ENCODE measurements at regions not wholly inside any gene's neighbourhood (a gene's known extent, or its start where the extent isn't known, plus 50 kb on each side); places are given as distances from the start of the nearest gene placed in this dataset.

DNA sequence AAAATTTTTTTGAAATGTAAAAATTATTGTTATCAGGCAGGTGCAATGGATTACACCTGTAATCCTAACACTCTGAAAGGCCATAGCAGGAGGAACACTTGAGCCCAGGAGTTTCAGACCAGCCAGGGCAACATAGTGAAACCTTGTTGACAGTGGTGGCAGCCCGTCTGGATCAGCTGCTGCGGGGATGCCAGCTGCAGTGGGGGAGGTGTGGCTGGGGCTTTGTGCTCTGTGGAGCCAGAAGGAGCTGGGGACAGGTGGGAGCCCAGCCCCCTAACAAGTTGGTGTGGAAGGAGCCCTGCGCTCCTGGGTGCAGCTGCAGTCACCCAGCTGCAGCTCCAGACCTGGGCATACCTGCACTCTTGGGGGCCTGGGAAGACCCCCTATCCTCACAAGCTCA, 182.4 kb upstream of the MC4R start:
- no peak for DNase-seq (ENCODE audit: low read depth, low spot score)

DNA sequence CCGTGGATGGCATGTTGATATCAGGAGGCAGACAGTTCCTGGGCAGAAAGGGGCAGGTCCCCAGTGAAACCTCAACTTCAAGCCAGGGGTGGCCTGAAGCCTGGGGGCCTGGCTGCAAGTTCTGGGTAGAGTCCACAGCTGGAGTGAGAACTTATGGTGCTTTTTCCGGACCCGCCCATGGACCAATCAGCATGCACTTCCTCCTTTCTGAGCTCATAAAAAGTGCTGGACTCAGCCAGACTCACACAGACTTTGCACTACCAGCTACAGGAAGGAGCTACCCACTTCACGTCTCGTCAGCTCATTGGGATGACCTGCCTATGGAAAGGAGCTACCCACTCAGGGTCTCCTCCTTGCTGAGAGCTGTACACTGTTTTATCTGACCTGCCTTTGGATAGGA, 183.1 kb upstream of the MC4R start:
- DNase-seq (ENCODE audit: low read depth, low spot score): no peak

DNA sequence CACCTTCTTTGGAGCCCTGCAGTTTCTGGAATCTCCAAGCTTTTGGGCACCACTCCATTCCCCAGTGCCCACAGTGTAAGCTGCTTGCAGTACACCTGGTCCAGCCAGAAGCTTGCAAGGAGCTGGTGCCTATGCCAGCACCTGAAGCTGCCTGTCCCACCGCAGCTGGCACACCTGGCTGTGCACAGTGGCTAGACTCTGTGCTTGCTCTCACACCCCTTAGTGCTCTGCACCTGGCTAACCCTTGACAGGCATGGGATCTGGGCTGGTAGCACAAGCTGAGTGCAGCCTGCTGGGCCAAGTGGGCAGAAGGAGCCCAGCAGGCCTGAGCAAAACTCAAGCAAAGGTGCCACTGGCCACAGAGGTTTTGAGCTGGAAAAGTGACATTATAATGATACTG, 183.8 kb upstream of the MC4R start:
- DNase-seq (ENCODE audit: low read depth, low spot score): no peak

DNA sequence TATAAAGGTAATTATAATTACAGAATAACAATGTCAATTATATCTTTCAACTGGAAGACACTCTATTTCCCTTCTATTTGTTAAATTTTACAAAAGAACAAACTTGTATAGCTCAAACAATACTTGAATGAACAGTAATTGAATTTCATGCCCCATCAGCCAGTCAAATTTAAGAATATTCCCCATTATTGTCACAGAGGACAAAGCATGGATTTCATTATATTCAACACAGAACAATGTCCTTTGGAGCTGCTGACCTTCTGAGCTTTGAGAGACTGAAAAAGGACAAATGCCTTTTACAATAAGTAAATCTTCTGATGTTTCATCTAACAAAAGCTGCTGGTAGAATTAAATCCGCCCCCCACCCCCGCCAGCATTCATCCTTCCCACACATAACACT, 187.5 kb upstream of the MC4R start:
- DNase-seq (ENCODE audit: low read depth, low spot score): no peak

DNA sequence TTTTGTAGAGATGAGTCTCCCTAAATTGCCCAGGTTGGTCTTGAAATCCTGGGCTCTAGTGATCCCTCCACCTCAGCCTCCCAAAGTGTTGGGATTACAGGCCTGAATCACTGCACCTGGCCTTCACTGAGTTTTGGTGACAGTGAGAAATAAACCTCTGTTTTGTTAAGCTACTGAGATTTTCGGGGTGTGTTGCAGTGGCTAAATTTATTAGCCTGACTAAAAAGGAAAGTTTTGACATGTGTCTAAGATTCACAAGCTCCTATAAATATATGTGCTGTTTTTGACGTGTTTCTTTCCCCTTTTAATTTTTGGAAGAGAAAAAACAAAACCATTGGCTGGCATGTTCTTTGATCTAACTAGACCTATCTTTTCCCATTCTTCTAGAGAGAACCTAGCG, 190.5 kb upstream of the MC4R start:
- no peak for DNase-seq (ENCODE audit: low read depth, low spot score)

DNA sequence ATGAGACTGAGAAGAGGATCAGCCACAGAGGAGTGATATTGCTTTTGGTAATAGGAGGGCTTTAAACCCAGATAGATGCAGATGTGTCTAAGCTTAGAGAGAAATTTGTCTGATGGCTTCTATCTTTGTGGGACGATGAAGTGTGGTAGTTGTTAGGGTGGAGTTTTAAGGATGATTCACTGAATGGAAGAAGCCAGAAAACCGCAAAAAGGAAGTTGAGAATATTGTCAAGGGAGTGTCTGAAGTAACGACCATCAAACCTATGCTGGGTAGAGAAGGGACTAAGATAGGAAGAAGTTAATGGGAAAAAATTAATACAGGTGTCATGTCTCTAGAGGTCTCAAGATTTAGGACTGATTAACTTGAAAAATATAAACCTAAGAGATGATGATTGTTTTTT, 195.6 kb upstream of the MC4R start:
- no peak for DNase-seq (ENCODE audit: low read depth, low spot score)

DNA sequence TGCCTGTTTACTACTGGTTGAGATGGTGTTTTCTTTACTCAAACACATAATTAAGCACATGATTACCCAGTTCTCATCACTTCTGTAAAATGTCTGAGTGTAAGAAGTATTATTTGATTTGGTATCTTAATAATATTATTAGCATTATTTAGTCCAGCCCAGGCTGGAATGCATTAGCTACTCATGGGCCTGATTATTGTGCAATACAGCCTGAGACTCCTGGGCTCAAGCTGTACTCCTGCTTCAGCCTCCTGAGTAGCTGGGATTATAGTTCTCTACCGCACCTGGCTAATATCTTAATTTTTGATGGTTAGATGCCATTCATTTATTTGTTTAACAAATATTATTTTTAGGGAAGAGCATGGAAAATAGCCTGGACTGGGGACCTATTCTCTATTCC, 197.6 kb upstream of the MC4R start:
- no peak for DNase-seq (ENCODE audit: low read depth, low spot score)

DNA sequence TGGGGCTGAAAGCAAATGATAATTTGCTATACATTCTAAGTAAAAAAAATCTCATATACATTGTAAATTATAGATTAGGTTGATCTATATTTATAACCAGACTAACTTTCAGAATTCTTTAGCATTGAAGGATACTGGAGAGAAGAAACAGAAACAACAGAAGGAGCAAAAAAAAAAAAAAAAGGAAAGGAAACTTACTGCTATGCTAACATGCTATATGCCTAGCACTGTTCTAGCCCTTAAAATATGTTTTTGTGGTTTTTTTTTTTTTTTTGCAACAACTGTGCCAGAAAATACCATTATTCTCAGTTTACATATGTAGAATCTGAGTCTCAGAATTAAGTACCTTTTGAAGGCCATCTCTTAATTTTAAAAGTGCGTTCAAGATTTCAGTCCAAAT, 204.9 kb upstream of the MC4R start:
- no peak for DNase-seq (ENCODE audit: low read depth, low spot score)

DNA sequence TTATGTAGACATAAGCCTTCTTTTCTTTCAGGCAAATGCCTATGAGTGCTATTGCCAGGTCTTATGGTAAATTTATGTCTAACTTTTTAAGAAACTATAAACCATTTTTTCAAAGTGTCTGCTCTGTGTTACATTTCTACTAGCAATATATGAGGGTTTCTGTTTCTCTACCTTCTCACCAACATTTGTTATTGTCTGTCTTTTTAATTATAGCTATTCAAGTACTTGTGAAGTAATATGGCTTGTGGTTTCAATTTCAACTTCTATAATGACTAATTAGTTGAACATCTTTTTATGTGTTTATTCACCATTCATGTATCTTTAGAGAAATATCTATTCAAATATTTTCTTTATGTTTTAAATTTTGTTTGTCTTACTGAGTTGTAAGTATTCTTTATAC, 213.1 kb upstream of the MC4R start:
- DNase-seq (ENCODE audit: low read depth, low spot score): no peak

DNA sequence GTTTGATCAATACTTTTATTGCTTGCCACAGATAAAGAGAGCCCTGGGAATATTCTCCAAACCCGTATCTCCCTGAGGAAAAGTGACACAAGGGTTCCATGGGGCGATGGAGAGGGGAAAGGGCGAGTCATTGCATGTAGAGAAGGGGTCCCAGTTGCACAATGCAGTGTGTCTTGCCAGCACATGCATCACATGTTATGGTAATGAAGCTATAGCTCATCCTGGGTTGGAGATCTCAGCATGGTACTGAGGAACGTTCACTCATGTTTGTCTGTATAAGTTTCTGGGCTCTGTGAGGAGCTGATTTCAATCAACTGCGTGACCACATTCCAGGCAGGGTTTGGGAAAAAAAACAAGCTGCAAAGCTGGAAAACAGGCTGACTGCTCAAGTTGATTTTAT, 220.7 kb upstream of the MC4R start:
- no peak for DNase-seq (ENCODE audit: low read depth, low spot score)

DNA sequence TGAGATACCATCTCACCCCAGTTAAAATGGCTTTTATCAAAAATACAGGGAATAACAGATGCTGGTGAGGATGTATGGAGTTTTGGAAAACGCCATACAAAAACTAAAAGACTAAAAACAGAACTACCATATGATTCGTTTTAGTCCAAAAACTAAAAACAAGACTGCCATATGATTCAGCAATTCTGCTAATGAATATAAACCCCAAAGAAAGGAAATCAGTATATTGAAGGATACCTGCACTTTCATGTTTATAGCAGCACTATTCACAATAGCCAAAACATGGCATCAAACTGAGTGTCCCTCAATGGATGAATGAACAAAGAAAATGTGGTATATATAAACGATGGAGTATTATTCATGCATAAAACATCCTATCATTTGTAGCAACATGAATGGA, 224.4 kb upstream of the MC4R start:
- DNase-seq (ENCODE audit: low read depth, low spot score): no peak

DNA sequence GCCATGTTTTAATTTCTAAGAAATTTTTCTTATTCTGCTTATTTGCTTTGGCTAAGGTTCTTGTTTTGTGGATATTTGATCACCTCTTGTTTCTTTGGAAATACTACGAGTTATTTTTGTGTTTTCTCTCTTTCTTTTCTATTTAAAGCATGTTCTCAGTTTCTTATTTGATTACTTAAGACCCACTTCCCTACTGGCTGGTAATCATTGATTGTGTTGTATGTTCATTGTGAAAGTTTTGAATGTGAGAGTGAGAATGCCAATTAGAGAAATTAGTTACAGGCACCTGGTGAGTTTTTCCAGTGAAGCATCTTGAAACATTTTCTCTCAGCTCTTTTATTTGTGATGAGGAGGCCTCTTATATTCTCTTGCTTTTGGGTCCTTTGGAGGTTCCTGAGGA, 226.7 kb upstream of the MC4R start:
- no peak for DNase-seq (ENCODE audit: low read depth, low spot score)

DNA sequence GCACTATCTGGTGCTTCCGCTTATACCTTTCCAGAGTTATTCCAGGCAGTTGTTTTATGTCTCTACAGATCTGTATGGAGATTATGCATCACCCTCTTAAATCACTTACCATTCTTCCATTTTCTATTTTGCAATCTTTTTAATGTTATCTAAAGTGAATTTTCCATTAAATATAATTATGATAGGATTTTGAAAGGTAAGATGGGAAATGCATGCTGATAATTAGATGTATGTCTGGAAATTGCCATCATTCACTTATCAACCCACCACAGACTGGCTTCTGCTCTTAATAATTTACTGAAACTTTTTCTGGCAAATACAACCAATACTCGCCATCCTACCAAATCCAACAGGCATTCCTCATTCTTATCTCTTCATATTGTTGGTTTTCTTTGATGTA, 227.4 kb upstream of the MC4R start:
- DNase-seq (ENCODE audit: low read depth, low spot score): no peak

DNA sequence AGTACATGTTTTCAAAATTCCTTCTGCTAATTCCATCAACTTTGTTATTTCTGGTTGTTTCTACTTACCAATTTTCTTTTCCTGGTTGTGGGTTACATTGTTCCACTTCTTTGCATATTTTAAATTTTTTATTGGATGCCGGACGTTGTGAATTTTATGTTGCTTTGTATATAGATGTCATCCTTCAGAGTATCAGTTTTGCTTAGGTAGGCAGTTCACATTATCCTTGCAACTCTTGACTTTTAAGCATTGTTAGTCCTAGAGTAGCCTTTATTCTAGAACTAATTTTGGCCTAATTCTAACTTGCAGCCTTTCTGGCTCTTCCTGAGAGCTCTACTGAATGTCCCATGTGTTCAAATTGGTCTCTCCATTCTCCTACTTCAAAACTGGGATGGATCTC, 228.7 kb upstream of the MC4R start:
- DNase-seq (ENCODE audit: low read depth, low spot score): no peak

DNA sequence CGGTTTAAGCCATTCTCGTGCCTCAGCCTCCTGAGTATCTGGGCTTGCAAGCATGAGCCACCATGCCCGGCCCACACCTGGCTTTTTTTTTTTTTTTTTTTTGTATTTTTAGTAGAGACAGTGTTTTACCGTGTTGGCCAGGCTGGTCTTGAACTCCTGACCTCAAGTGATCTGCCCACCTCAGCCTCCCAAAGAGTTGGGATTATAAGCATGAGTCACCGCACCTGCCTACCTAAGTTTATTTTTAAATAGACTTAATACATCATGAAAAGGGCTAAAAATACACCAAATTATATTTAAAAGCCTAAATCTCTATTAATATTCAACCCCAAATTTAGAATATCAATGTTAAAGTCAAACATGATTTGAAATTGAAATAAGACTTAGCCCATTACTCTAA, 250.8 kb upstream of the MC4R start:
- no peak for DNase-seq (ENCODE audit: low read depth, low spot score)

DNA sequence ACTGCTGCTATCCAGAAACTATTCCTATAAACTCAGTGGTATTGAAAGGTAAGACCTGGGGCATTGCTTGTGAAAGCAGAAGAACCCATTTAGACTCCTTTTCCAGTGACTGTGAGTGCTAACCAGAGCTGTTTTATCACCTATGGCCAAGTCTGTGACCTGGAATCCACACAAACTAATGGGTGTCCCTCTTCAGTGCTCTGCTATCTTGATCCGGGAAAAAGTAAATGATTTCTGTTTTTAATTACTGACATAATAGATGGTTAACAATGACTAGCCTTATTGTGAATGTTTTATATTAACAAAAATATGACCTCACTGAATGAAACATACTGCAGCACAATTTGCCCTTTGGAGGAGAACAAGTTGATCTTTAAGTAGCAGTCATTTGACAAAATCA, 251.6 kb upstream of the MC4R start:
- DNase-seq (ENCODE audit: low read depth, low spot score): no peak

DNA sequence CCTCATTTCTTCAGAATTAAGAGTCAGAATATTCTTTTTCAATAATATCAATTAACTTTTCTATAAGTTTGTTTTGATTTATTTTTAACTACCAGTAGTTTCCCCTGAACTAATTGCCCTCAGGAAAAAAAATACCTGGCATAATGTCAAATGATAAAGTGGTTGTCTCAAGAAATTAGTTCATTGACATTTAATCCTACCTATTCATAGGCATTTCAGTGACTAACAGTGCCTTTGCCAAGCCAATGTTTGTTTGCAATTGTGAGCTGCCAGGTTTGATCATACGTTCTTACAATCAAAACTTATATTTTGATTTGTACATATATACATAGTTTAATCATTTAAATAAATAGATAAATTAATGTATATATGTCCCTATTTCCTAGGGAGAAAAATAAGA, 267.3 kb upstream of the MC4R start:
- DNase-seq (ENCODE audit: low read depth, low spot score): no peak

DNA sequence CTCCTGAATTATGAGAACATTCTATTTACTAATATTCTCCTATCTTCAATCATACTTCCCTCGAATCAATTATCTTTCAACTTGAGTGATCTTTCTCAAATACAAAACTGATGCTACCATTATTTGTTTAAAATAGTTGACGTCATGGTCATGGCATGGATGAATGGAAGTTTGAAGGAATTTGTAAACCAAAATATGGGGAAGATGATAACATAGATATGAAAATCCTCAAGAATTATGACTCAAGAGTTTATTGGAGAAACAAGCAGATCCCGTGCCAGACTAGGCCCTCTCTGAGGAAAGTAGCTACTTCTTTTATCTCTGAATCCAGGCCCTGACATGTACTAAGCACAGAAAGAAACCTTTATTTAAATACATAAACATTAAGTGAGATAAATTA, 270.4 kb upstream of the MC4R start:
- DNase-seq (ENCODE audit: low read depth, low spot score): no peak

DNA sequence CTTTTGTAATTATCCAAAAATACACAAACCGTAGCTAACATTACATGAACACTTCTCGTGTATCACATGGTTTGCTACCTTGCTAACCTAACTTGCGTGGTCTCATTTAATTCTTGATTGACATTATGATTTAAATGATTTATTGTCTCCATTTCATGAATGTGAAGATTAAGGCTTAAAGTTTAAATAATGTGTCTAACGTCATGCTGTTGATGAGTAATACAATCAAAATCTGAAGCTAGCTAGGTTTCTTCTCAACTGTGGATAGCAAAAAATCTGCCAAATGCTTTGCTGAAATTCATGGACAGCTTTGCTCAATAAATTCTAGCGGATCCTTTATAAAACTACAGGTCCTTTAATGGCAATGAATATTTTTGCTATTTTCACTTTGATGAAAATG, 274.1 kb upstream of the MC4R start:
- no peak for DNase-seq (ENCODE audit: low read depth, low spot score)

DNA sequence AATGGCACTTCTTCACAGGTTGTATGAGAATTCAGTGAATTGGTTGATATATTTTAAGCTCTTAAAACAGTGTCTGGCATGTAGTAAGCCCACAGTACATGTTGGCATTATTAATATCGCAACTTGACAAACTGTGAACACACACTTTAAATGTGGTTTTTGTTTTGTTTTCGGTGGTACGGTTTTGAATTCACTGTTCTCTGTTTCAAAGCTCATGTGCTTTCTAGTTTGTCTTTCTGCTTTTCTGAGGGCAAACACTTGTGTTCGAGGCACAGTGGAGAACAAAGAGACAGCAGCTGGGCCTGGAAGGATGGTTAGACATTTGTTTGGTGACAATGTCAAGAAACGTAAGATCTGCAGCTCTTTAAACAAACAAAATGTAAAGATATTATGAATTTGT, 276.5 kb upstream of the MC4R start:
- DNase-seq (ENCODE audit: low read depth, low spot score): no peak

DNA sequence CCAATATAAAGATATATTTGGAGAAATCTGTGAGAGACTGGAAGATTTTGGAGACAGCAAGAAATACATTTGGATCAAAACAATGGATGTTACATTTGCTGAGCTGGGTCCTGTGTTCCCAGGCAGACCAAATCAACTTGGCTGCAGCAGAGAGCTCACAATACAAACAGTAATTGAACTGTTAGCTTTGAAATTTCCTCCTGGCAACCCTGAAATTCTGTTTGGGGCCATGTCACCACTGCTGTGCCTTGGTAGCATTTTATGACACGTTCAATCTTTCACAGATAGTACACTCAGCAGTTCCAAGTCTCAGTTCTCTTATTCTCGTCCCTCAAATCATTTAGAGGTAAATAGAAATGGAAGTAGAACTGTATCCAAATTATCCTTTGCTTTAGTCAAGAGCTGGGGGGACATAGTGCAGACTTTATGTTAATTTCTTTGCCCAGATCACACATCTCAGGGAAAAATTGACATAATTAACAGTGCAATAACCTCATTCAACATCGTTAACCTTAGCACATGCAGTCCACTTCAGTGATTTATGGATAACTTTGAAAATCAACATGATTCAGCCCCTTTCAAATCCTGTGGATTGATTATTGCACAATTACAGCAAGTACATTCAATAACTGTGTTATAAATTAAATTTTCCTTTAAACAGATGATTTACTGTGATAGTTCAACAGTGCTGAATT, 277.4 kb upstream of the MC4R start:
- no peak for DNase-seq (ENCODE audit: low read depth, low spot score)

DNA sequence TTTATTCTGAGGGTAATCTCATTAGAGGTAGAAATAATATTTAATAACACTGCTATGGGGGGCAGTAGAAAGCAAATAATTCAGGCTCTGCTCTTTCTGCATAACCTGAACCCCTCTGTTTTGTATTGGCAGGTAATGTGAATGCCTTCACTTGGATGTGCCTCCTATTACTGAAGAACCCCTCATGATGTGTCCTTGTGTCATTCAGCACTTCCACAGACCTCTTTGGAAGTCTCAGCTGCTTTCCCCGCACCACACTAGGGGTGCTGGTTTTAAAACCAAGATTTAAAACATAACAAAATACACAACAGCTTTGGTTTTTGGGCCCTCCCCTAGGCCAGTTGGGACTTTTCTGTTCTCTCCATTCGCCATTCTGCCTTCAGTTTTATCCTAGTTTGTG, 281.7 kb upstream of the MC4R start:
- DNase-seq (ENCODE audit: low read depth, low spot score): no peak

DNA sequence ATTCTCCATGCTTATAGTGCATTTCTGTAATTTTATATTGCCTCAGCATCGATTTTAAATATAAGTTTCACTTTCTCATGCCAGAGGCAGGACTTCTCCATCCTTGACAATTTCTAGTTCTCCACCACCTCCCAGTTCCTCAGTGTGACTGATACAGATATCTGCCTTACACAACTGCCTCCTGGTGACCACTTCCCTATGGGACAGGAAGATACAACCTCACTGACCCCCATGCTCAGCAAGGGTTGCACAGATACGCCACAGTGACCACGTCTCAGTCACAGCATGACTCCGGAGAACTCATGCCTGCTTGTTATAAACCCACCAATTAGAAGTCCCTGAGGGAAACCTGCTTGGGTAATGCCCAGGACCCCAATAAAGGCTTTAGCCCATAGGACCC, 284.0 kb upstream of the MC4R start:
- DNase-seq (ENCODE audit: low read depth, low spot score): no peak

DNA sequence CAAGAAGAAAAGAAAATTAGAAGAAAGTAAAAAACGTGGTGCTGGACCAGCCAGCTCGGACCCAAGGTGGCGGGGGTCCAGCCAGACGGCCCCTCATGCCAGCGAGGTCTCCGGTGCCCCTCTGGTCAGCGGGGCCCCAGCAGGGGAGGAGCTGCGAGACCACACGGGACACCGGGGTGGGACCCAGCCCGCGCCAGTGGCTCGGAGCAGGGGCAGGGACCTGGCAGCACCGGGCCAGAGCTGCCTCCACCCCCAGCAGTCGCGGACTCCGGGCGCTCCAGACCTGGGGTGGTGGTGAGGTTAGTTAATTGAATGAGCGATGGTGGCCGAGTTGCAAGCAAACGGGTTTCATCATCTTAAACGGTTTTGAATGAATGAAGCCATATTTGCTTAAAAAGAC, 289.9 kb upstream of the MC4R start:
- no peak for DNase-seq (ENCODE audit: low read depth, low spot score)

Data from iPS DF 19.7 (cell line).